T-helper 1 cell (primary cell): ENCODE measurements at regions not wholly inside any gene's neighbourhood (a gene's known extent, or its start where the extent isn't known, plus 50 kb on each side); places are given as distances from the start of the nearest gene placed in this dataset.
"Not testable (repeated sequence)": the region's sequence is repeated elsewhere in the genome, so short reads cannot be mapped to it uniquely, and the experiment has no call there.

Experiments used
- DNase-seq, 5 donors: peaks; one replicate each; pipeline ENCODE4 v3.0.0-alpha.2; 2012 to 2020

DNA sequence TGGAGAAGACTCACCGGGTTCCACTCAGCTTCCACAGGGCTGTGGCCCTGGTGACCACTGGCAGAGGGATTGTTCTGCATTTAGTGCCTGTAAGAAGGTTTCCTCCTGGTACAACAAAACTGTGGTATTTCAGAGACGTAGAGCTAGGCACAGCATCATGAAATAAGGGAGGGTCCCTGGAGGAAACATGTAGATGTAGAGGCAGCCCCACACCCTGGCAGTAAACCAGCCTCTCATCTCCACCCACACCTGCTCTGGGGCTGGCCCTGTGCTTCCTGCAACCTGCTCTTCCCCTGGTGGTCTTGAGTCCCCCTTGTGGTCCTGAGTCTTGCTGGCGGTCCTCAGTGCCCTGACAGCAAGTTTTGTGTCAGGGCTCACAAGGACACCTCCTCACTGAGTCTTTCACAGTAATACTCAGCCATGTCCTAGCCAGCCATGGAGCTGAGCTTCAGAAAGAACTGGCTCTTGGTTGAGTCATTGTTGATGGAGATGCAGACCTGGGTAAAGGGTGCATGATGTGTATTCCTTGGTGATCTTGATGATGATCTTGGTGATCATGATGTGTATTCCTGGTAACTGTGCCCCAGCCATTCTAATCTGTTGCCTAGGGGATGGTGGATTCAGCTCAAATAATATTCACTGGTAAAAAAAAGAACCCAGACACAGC lies 121.8 kb downstream of the OR4M2 start:
- DNase-seq, result not testable (repeated sequence)

DNA sequence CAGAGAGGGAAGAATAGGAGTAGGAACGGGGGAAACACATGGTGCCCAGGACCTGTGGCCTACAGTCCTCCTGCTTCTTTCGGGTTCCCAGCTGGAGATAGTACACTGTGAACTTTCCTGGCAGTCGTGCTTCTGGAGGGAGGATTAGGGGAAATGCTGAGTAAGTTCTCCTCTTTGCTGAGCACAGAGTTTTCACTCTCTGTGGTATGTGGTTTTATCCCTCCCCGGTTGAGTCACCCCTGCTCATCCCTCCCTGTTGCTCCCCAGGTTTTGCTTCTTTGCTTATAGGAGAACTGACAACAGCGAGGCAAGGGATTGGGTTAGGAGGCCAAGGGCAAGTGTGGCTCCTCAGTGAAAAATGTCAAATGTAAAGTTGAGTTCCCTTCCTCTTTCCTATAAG lies 122.9 kb downstream of the OR4M2 start:
- DNase-seq, result not testable (repeated sequence)

DNA sequence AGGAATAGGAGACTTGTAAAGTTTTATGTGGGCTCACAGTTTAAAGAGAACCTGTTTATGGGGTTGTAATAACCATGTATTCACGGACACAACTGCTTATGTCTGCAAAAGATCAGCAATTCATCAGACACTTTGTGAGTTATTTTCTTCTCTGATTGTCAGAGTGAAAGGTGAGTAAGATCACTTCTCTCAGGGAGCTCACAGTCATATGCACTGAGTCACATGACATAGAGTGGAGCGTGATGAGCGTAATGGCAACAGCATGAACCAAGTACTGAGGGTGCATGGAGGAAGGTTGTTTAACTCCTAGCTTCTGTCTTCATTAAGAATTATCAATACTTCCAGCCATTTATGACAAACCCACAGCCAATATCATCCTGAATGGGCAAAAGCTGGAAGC lies 128.8 kb downstream of the OR4M2 start:
- not testable (repeated sequence) for DNase-seq

DNA sequence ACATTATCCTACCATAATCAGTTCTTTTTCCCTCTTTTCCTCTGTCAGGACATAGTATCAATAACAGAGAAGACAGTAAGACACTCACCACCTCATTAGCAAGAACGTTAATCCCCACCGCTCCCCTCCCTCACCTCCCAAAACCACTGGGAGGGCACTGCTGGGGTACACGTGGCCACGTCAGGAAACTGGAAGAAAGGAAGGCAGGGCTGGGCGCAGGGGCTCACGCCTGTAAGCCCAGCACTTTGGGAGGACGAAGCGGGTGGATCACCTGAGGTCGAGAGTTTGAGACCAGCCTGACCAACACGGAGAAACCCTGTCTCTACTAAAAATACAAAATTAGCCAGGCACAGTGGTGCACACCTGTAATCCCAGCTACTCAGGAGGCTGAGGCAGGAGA lies 142.3 kb downstream of the OR4M2 start:
- DNase-seq, result not testable (repeated sequence)

DNA sequence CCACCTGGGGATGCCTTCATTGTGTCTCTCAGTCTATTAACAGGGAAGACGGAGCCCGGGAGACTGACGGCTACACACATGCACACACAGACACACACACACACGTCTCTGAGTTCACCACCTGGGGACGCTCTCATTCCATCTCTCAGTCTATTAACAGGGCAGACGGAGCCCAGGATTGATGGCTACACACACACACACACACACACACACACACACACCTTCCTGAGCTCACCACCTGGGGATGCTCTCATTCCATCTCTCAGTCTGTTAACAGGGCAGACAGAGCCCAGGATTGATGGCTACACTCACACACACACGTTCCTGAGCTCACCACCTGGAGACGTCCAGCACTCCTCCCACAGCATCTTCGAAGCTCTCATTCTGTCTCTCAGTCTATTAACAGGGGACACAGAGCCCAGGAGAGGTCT lies 143.9 kb downstream of the OR4M2 start:
- DNase-seq, result peak in 1 of 5 donors; percentile 64

DNA sequence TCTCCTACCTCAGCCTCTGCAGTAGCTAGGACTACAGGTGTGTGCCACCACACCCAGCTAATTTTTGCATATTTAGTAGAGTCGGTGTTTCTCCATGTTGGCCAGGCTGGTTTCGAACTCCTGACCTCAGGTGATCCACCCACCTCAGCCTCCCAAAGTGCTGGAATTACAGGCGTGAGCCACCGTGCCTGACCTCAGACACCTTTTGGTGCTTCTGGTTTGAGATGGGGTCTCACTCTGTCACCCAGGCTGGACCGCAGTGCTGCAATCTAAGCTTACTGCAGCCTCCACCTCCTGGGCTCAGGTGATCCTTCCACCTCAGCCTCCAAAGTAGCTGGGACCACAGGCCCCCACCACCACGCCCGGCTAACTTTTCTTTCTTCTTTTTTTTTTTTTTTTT lies 144.6 kb downstream of the OR4M2 start:
- DNase-seq, result not testable (repeated sequence)

DNA sequence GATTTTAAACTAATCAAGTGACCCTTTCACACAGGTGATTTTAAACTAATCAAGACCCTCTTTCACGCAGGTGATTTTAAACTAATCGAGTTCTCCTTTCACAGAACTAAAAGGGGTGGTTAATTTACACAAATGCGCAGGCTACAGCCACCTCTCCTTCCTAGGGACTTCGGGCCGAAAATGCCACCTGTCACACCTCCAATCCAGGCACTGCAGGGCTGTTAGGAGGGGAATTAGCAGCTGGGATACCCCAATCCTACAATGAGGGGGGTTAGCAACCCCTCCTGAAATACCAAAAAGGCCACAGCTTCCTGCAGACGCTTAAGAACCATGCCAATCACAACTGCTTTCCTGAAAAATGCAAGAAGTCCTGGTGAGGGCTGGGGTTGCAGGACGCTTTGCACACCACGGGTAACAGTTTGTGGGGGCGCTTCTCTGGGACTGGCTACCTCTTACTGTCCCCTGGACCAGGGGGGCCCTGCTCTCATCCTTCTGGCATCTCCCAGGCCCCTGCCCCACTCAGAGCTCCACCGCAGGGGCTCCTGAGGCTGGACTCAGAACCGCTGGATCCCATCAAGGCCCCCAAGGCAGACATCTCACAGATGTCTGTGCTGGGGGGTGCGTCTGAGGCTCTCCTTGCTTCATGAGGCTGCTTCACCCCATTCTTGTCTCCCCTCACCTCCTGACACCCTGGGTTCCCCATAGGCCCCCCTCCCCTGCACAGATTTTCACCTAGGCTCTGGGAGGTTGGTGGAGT lies 145.9 kb downstream of the OR4M2 start:
- no peak for DNase-seq

DNA sequence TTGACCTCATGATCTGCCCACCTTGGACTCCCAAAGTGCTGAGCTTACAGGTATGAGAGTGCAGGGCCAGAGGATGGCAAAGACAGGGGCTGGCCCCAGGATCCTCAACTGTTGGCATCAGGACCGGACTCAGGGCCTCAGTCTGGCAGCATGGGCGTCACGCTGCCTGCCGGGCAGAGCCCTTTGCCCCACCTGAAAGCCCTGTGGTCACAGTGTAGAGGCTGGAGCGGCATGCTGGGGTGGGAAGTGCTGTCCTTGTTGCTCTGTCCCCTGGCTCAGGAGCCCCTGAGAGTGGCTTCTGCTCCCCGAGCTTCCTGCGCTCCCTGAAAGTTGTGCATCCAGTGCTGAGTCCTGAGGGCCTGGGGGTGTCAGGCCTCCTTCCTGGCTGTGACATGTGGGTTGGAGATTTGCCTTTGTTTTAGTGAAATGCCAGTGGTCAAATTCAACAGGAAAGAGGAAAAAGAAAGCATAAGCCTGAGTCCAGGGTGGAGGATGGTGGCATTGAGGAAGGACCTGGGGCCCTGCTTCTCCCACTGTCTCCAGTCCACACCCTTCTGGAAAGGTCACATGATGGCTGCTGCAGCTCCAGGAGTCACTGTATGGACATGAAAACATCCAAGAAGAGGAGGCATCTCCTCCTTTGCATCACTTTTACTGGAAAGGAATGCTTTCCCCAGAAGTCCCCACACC lies 147.2 kb downstream of the OR4M2 start:
- DNase-seq, result no peak

DNA sequence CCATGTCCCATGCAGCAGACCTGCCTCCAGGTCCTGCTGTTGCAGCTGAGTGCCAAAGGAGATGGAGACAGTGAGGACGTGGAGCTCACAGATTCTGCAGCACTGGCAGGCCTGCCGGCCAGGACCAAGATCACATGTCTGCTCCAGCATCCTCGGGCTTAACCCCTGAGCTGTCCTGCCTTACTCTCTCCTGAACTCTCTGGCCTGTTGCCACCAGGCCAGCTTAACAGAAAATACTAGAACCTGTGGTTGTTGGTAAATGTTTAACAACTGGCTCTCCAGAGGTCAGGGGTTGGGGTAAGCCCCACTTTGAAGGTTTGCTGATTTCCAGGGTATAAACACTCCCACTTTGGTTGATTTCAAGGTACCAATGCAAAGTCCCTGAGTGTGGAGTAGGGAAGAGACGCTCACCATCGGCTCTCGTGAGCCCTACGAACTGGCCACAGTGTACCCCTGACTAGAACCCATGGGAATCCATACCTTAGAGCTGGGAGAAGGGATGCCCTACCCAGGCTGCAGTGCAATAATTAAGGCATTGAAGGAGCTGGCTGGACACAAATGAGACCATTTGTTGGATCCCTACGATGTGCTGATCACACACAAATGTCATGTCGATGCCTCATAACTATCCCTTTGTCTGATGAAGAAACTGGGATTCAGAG lies 147.9 kb downstream of the OR4M2 start:
- DNase-seq, result no peak

DNA sequence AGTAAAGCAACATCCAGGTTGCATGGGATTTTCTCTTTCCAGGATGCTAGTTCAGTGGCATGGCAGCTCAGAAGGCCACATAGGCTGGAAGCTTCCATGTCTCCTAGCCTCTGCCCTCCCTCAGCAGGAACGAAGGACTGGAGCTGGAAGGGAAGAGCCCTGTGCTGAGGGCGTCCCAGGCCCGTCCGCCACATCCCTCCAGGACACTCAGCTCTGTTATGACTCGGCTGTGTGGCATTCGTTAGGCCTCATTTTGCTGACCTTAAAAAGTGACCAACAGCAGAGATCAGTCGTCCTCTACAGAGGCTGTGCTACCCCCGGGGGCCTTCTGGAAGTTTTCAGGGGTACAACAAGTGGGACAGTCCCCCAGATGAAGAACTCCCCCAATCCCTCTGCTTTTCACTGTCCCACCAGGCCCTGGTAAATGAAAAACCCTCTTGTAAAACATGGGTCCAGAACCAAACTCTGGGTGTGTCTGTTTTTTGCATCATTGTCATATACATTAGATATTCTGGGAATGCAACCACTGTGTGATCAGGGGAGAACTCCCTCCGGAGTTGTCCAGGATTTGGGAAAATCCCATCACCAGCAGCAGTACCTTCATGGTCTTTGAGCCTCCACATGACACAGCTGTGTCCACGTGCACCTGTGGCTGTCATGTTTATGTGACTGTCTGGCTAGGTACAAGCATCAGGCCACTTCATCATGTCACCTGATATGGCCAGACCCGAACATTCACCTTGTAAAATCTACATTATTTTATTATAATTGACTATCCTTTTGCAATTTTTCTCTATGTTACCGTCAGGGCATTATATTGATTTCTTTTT lies 149.9 kb downstream of the OR4M2 start:
- DNase-seq, result no peak

DNA sequence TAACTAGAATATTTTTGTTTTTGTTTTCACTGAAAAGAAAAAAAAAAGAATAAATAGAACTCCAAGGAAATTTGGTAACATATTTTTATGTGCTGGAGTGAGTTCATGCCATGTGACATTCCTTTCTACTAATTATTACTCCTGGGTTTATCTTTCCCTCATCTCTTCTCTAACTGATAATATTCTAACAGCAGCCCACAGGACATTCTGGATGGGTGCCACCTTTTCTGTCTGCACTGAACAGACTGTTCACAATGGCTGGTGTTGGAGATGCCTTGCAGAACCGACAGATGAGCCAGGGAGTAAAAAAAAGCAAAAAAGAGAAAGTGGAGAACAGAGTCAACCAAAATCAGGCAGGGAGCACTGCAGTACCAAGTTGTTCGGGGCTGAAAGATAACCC lies 151.3 kb downstream of the OR4M2 start:
- DNase-seq, result no peak

DNA sequence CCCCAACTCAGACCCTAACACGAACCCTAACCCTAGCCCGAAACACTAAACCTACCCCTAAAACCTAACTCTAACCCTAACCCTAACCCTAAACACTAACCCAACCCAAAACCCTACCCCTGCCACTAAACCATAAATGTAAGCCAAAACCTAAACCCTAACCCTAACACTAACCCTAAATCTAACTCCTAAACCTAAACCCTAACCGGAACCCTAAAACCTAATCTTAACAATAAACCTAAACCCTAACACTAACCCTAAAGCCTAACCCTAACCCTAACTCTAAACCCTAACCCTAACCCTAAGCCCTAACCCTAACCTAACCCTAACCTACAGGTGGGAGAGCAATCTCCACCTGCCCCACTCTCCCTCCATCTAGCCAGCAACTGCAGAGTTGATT lies 152.3 kb downstream of the OR4M2 start:
- no peak for DNase-seq

DNA sequence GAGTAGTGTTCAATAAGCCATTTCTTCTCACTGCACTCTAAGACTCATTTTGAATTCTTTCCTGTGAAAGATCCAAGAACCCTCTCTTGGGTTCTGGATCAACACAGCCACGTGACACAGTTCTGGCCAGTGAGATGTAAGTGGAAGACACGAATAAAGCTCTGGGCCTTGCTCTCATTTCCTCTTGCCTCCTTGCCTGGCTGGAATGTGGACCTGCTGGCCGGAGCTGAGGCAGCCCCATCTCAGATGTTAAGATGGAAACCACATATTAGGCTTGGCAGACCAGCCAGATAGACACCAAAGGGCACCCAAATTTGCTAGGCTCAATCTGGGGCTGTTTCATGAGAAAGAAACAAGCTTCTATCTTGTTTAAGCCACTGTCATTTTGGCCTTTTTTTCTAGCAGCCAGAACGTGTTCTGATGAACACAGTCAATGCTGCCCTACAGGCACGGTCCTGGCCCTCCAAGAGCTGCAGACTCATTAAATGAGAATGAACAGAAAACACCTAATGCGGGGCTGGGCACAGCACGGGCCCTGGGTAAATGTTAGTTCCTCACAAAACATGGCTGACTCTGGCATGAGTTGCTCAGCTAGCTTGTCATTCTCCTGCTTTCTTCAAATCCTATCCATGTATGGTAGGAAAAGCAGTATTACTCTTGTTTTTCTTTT lies 155.1 kb downstream of the OR4M2 start:
- DNase-seq, result not testable (repeated sequence)

DNA sequence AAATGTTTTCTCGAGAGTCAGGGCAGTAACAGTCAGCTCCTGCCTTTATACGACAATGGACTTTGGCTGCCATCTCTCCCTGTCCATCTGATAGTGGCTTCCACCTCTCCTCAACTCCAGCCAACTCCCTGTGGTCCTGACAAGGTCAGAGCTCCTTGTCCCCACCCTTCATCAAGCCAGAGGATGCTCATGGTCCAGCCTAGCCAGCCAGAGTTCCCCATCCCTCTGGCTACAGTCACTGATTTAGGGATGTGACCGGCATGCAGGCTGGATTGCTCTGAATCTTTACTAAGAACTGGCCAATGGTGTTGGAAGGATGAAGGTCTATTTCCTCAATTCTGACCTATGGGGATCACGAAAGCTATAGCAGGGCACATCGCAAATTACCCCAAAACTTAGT lies 156.1 kb downstream of the OR4M2 start:
- DNase-seq, result no peak

DNA sequence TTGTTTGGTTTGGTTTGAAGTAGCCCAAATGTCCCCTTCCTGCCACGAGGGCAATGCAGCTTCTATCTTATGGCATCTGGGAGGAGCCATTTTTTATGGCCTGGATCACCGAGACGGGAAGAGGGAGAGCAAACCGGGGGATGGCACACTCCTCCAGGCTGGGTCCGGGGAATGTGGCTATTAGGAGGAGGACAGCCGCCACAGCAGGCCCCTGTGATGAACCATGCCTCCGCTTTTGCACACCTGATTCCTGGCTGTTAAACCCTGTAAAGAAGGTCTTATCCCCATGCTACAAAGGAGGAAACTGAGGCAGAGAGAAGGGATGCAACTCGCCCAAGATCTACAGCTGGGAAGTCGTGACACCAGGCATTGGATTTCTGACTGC lies 157.6 kb downstream of the OR4M2 start:
- no peak for DNase-seq

DNA sequence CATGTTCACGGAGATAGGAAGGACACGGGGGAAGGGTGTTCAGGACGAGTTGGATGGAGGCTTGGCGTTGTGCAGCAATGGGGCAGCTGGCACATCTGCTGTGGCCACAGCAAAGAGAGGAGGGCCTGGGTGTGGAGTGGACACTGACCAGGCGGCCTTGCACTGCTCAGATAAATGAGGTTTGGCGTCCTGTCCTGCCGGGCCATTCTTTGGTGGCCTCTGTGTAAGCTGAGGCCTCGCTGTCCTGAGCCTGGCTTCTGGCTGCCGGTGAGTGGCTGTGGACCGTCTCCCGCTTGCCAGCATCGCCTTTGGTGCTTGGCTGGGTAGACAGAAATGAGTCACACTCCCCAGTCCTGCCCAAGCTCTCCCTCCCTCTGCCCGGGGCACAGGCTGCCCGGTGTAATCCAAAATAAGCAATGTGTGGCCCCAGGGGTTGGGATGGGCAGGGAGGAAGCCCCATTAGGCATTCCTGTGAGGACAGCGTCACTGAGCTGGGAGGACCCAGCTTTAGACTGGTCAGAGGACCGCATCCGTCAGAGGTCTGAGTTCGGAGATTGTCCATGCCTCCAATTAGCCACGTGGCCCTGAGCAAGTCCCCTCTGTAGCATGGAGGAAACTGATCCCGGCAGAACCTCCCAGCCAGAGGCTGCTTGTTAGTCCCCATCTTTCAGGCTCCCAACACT lies 158.1 kb downstream of the OR4M2 start:
- not testable (repeated sequence) for DNase-seq

DNA sequence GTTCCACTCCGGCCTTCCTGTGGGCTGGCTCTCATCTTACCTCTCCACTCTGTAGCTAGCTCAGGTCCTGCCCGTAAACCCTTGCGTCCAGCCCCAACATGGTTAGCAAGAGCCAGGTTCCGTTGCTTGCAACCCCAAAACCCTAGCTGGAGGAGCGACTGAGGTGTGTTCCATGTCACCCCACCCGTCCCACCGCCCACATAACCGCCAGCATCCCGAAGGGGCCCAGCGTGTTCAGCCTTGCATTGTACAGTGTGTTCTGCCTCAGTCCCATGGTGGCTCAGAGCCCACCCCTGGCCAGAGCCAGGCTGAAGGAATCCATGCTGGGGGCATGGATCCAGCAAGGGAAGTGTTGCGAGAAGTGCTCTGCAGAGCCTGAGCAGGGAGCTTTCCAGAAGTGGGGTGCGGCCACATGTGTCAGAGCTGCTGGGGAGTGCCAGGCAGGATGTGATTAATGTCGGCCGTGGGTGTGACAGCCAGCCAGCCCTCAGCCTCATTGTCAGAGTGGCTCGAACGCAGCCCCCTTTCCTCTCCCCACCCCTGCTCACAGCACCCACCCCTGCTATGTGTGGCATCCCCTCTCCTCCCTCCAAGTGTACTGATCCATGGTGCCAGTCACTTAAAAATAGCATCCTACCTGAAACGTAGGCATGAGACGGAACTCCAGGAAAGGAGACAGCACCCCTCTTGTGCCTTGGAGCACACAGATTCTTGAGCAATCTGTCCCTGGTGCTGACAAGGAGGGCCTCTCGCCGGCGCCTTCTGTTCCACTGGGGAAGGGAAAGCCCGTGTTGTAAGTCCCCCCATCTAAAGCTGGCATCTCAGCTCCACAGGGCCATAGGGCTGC lies 158.9 kb downstream of the OR4M2 start:
- DNase-seq, result not testable (repeated sequence)

DNA sequence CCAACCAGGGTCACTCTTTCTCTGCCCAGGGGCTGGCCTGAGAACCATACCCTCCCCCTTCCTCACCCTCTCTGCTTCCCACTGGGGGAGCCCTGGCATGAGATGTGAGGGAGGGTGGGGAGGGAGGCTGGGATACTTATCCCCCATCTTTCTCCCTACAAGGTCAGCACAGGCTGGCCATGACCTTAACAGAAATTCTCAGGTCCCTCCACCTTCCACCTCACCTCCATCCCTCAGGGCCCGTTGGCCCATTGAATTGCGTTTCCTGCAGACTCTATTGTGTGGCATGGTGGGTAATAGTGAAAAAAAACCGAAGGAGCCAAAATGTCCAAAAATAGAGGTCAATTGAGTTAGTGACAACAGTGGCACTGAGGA lies 159.5 kb downstream of the OR4M2 start:
- DNase-seq, result no peak

DNA sequence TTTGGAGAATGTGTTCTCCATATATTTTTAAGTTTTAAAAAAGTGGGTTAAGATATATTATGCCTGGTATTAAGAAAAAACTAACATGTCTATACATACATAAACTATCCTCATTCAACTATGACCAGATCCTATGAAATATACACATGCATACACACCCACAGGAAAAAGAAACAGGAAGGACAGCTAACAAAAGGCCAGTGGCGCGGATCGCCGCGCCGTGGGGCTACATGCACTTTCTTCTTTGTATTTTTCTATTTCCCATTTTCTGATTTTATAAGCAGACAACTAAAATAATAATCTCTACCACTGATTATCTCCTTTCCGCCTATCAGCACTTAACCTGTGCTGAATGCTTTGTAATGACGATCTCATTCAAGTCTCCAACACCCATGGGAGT lies 160.1 kb downstream of the OR4M2 start:
- no peak for DNase-seq

DNA sequence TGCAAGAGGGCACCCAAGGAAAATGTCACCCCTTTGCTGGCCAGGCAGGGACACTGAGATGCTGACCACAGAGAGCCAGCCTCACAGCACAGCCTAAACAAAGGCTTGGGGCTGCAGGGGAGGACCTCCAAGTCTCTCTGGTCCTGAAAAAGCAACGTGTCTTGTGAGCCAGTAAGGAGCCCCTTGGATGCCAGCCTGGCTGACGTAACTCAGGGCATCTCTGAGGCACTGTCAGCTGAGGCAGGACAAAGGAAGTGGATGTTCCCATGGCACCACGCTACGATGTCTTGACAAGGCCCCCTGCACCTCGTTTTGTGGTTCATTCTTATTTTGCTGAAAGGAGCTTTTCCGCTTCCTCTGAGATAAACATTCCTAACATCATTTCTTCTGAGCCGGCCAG lies 160.7 kb downstream of the OR4M2 start:
- DNase-seq, result no peak
